Retinal pigment epithelial cell (primary cell): ENCODE measurements at regions not wholly inside any gene's neighbourhood (a gene's known extent, or its start where the extent isn't known, plus 50 kb on each side); places are given as distances from the start of the nearest gene placed in this dataset.

ENCODE experiments used
- DNase-seq: peaks from one replicate; pipeline ENCODE4 v3.0.0-alpha.2; 2010; ENCODE audit warnings: low read depth
- H3K4me3 ChIP-seq: 2 replicates; pipeline ENCODE4 v1.5.1; 2011; ENCODE audit warnings: mild to moderate bottlenecking, low read length, control low read depth, moderate library complexity
- TF ChIP-seq, protein P1 (sequence below): conservative IDR thresholded peaks from 2 replicates; pipeline ENCODE4 v1.5.1; 2011; ENCODE audit warnings: low read depth, low read length, control low read depth, inconsistent platforms

- no peak overlapping the region for H3K4me3 ChIP-seq
- TF ChIP-seq, protein P1, sequence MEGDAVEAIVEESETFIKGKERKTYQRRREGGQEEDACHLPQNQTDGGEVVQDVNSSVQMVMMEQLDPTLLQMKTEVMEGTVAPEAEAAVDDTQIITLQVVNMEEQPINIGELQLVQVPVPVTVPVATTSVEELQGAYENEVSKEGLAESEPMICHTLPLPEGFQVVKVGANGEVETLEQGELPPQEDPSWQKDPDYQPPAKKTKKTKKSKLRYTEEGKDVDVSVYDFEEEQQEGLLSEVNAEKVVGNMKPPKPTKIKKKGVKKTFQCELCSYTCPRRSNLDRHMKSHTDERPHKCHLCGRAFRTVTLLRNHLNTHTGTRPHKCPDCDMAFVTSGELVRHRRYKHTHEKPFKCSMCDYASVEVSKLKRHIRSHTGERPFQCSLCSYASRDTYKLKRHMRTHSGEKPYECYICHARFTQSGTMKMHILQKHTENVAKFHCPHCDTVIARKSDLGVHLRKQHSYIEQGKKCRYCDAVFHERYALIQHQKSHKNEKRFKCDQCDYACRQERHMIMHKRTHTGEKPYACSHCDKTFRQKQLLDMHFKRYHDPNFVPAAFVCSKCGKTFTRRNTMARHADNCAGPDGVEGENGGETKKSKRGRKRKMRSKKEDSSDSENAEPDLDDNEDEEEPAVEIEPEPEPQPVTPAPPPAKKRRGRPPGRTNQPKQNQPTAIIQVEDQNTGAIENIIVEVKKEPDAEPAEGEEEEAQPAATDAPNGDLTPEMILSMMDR: no peak
- no peak for DNase-seq
Measured at GRCh38 chr2:36060133-36060532, 295.4 kb upstream of the CRIM1 start.

GRCh38 chr2:36059691-36060090, 295.9 kb upstream of the CRIM1 start:
- no peak for DNase-seq
- H3K4me3 ChIP-seq: no peak overlapping the region
- TF ChIP-seq, protein P1: no peak

DNA sequence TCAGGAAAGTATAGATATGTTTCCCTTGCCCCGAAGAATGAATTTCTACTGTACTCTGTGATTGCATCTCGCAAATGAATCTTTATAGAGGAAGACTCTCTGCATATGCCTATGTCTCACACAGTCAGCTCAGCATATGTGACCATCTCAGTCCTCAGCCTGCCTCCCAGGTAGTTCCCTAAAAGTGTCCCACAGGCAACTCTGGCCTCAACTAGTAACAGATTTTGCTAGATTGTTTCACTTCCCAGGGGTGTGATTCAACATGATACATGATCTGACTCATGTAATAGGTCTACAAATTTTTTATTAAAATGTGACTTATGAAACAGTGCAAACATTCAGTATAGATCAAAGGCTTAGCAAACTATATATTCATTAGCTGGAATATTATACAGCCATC, 296.6 kb upstream of the CRIM1 start:
- no peak overlapping the region for H3K4me3 ChIP-seq
- TF ChIP-seq, protein P1: no peak
- DNase-seq: no peak

DNA sequence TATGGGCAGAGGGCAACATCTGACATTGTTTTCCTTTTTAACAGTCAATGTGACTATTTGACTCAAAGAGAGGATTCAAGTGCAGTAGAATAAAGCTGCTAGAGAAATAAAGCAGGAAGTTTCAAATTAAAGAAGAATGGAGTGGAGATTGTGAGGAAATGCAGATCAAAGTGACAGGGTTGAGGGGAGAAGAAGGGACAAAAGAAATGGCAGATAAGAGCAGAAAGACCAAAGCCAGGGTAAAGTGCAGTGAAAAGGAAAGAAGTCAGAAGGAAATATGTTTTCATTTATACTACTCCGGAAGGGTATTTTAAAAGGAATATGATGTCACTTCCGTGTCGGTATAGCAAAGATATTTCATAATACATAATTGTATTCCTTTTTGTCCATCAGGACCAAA, 297.5 kb upstream of the CRIM1 start:
- H3K4me3 ChIP-seq: no peak overlapping the region
- TF ChIP-seq, protein P1: no peak
- DNase-seq: no peak

GRCh38 chr2:36052819-36053218, 302.8 kb upstream of the CRIM1 start:
- TF ChIP-seq, protein P1: no peak

DNA sequence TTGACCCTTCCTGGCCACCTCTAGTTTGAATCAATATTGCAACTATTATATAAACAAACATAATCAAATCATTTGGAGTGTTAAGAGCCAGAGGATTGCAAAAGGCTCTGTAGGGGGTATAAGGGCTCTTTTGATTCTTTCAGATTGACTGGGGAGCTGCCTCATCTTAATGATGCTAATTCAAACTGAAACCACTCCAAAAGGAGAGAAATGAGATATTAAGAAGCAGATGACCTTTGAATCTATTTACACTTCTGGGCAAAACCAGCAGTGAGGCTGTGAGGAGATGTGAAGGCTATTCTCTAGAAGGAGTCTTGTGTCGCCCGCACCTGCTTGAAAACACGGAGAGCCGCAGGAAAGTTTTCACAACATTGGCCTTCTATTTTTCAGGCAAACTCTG, 311.2 kb upstream of the CRIM1 start:
- H3K4me3 ChIP-seq: no peak overlapping the region
- no peak for DNase-seq
- TF ChIP-seq, protein P1: no peak

More at GRCh38 chr2:36052819-36053218, 302.8 kb upstream of the CRIM1 start:
- no peak for DNase-seq
- no peak overlapping the region for H3K4me3 ChIP-seq

DNA sequence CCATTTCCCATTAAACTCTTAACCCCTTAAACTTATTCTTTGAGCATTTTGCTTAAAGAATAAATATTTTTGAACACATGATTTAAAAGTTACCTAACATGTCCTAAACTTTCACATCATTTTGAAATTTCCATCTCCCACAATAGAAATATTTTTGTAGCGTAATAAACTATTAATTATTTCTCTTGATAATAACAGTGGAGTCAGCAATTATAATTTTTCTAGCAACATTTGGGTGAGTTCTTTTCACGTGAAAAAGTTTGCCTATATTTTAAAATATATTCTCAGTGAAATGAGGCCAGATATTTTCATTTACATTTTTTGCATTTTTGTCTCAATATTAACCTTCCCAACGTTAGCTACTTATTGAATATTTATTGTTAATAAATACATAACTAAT, 320.4 kb upstream of the CRIM1 start:
- no peak for DNase-seq
- TF ChIP-seq, protein P1: no peak
- H3K4me3 ChIP-seq: no peak overlapping the region
